ENCODE measurements at regions not wholly inside any gene's neighbourhood (a gene's known extent, or its start where the extent isn't known, plus 50 kb on each side); places are given as distances from the start of the nearest gene placed in this dataset.

GRCh38 chr4:11727903-11728564 is 299.3 kb upstream of the HS3ST1 start:
- no peak for TF ChIP-seq CTCF (conservative IDR thresholded peaks at IDR 0.05)
- no peak for TF ChIP-seq EZH2 (IDR thresholded peaks at IDR 0.05; ENCODE audit: low read depth)

Data from PC-9 (cell line).